BE2C (cell line): ENCODE measurements at regions not wholly inside any gene's neighbourhood (a gene's known extent, or its start where the extent isn't known, plus 50 kb on each side); places are given as distances from the start of the nearest gene placed in this dataset.
A peak's percentile ranks its signal among the peaks of the same experiment; 100 is the strongest.

Experiments
- DNase-seq: peaks from one replicate; pipeline ENCODE4 v3.0.0-alpha.2; 2020
- H3K27me3 ChIP-seq: fragments of 250-450 bp; sonication (Bioruptor Pico); 2 replicates; pipeline ENCODE4 v1.5.1; 2020; ENCODE audit warnings: mild to moderate bottlenecking
- H3K36me3 ChIP-seq: fragments of 250-450 bp; sonication (Bioruptor Pico); 2 replicates; pipeline ENCODE4 v1.5.1; 2020; ENCODE audit warnings: mild to moderate bottlenecking
- H3K4me1 ChIP-seq: fragments of 250-450 bp; sonication (Bioruptor Pico); 2 replicates; pipeline ENCODE4 v1.5.1; 2020
- H3K4me3 ChIP-seq: 2 replicates; pipeline ENCODE4 v1.5.1; 2011; ENCODE audit warnings: low read depth, low read length
- H3K9me3 ChIP-seq: fragments of 250-450 bp; sonication (Bioruptor Pico); 2 replicates; pipeline ENCODE4 v1.5.1; 2020
- CTCF ChIP-seq: IDR thresholded peaks from 2 replicates; pipeline ENCODE4 v1.5.1; 2012; ENCODE audit warnings: mild to moderate bottlenecking, low read depth, low read length

GRCh38 chr16:87178177-87178863, 138.9 kb downstream of the C16orf95 start:
- no peaks in the 10 kb centered on the region for H3K9me3 ChIP-seq
- no peak for TF ChIP-seq CTCF
- no peak for DNase-seq
- H3K27me3 ChIP-seq: peaks cover 13% of the 10 kb centered on the region
- H3K4me3 ChIP-seq: no peak overlapping the region
- no peaks in the 10 kb centered on the region for H3K36me3 ChIP-seq
- H3K4me1 ChIP-seq: no peaks in the 10 kb centered on the region

GRCh38 chr16:87178977-87179376, 138.2 kb downstream of the C16orf95 start:
- Histone ChIP-seq H3K27me3 (peaks cover 13% of the 10 kb centered on the region), H3K4me1 (no peaks in the 10 kb centered on the region), H3K4me3 (no peak overlapping the region), H3K9me3 (no peaks in the 10 kb centered on the region), H3K36me3 (no peaks in the 10 kb centered on the region)
- TF ChIP-seq CTCF: no peak
- no peak for DNase-seq

- no peak for TF ChIP-seq CTCF
- Histone ChIP-seq H3K36me3 (no peaks in the 10 kb centered on the region), H3K27me3 (peaks cover 13% of the 10 kb centered on the region), H3K4me1 (no peaks in the 10 kb centered on the region), H3K9me3 (no peaks in the 10 kb centered on the region), H3K4me3 (no peak overlapping the region)
- no peak for DNase-seq
Measured at GRCh38 chr16:87180069-87180468, 137.1 kb downstream of the C16orf95 start.

- Histone ChIP-seq H3K27me3 (peaks cover 6% of the 10 kb centered on the region), H3K9me3 (no peaks in the 10 kb centered on the region), H3K36me3 (no peaks in the 10 kb centered on the region), H3K4me3 (no peak overlapping the region), H3K4me1 (no peaks in the 10 kb centered on the region)
- no peak for TF ChIP-seq CTCF
- no peak for DNase-seq
Measured at GRCh38 chr16:87182759-87183158, 134.4 kb downstream of the C16orf95 start.

GRCh38 chr16:87183647-87184046, 133.5 kb downstream of the C16orf95 start:
- no peak overlapping the region for H3K4me3 ChIP-seq
- no peak for TF ChIP-seq CTCF
- no peaks in the 10 kb centered on the region; the same call in 1 of the 2 replicates for H3K9me3 ChIP-seq
- DNase-seq: no peak
- H3K27me3 ChIP-seq: peaks cover 6% of the 10 kb centered on the region
- no peaks in the 10 kb centered on the region for H3K4me1 ChIP-seq
- no peaks in the 10 kb centered on the region for H3K36me3 ChIP-seq

- Histone ChIP-seq H3K36me3 (no peaks in the 10 kb centered on the region), H3K4me3 (no peak overlapping the region), H3K9me3 (no peaks in the 10 kb centered on the region; the same call in 1 of the 2 replicates), H3K27me3 (no peaks in the 10 kb centered on the region; the same call in 1 of the 2 replicates), H3K4me1 (no peaks in the 10 kb centered on the region)
- 0 out of 2 replicates have a peak, but pooled peaks have one; percentile 2 for TF ChIP-seq CTCF
- DNase-seq: no peak
Measured at GRCh38 chr16:87185308-87185707, 131.9 kb downstream of the C16orf95 start.
